Uterus (tissue), 2 donors: ENCODE measurements at regions not wholly inside any gene's neighbourhood (a gene's known extent, or its start where the extent isn't known, plus 50 kb on each side); places are given as distances from the start of the nearest gene placed in this dataset.

ENCODE experiments used
- POLR2A ChIP-seq, 2 donors: fragments of 450-650 bp; IDR thresholded peaks; one replicate each; pipeline ENCODE4 v1.6.1; 2016; ENCODE audit warnings: antibody characterized with exemption in 2 of 2, mild to moderate bottlenecking in 1 of 2, moderate library complexity in 1 of 2
- TF ChIP-seq, protein P1 (sequence below), 4 experiments: fragments of 200-600 bp in 2 of 4; fragments of 450-650 bp in 2 of 4; sonication (generic) in 2 of 4; IDR thresholded peaks; one replicate each; pipeline ENCODE4 v1.5.1; 2016 to 2019; ENCODE audit warnings: antibody characterized with exemption in 4 of 4, mild to moderate bottlenecking in 2 of 4, moderate library complexity in 1 of 4

DNA sequence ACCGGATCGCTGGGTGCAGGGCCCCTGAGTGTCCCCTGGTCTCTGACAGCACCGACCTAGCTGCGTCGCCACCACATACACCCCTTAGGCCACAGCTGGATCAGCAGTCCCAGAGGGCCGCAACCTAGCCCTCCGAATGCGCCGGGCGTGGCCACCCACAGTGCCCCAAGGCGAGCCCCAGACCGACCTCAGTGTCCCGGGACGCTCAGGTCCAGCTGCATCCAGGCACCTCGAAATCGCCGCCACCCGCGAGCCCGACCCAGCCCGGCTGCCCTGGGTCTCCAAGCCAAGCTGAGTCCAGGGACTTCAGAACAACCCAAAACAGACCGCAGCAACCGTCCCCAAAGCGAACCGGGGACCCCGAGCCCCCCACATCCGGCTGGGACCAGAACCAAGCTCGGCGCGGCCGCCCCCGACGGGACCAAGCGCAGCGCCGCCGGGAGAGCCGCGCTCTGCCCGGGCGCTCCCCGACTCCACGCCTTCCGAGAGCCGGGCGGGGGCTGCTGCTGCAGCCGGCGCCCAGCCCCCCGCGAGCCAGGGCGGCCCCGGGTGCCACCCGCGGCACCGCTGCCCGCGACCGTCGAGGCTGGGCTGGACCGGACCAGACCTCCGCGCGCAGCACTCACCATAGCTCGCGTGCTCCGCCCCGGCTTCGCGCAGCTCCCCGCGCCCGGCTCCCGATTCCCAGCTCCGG, 54.6 kb upstream of the ECE1 start:
- TF ChIP-seq POLR2A (IDR thresholded peaks at IDR 0.05), result no peak
- TF ChIP-seq, protein P1, sequence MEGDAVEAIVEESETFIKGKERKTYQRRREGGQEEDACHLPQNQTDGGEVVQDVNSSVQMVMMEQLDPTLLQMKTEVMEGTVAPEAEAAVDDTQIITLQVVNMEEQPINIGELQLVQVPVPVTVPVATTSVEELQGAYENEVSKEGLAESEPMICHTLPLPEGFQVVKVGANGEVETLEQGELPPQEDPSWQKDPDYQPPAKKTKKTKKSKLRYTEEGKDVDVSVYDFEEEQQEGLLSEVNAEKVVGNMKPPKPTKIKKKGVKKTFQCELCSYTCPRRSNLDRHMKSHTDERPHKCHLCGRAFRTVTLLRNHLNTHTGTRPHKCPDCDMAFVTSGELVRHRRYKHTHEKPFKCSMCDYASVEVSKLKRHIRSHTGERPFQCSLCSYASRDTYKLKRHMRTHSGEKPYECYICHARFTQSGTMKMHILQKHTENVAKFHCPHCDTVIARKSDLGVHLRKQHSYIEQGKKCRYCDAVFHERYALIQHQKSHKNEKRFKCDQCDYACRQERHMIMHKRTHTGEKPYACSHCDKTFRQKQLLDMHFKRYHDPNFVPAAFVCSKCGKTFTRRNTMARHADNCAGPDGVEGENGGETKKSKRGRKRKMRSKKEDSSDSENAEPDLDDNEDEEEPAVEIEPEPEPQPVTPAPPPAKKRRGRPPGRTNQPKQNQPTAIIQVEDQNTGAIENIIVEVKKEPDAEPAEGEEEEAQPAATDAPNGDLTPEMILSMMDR (IDR thresholded peaks at IDR 0.05), result no peak
